ENCODE measurements at regions not wholly inside any gene's neighbourhood (a gene's known extent, or its start where the extent isn't known, plus 50 kb on each side); places are given as distances from the start of the nearest gene placed in this dataset.

DNA sequence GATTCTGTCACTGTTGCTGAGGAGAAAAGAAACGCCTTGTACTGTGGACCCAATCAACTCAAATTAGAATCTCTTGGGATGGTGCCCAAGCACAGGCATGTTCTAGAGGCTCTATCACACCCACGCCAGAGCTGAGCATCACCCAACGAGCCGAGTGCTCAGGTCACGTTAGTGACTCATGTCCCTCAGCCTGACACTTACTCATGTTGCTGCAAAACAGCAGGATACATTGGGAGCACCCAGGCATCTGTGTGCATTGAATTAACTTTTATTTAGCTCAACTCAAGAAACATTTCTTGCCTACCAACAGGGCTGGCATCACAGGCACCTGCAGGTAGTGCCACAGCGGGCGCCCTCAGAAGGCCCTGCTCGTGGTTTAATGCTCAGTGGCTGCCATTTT lies 149.8 kb downstream of the ETS2 start:
- WGBS (ENCODE audit: insufficient coverage, insufficient replicate concordance, low lambda C conversion rate, missing lambda C conversion rate), result 29% methylated on average over 8 of the region's 8 CpGs
- no peaks in the 10 kb centered on the region for H3K4me1 ChIP-seq (ENCODE audit: control insufficient read depth, insufficient read depth, low read length)
- in situ Hi-C loops (cut with MboI), result no loop called here
- H3K9me3 ChIP-seq (replicated peaks; ENCODE audit: control insufficient read depth, insufficient read depth, low read length), result no peaks in the 10 kb centered on the region
- no peaks in the 10 kb centered on the region for H4K20me1 ChIP-seq (ENCODE audit: control insufficient read depth, insufficient read depth)
- no TSS peak for BruUV-seq (replicated peaks)
- H3K36me3 ChIP-seq (ENCODE audit: control insufficient read depth in 2 of 2, insufficient read depth in 2 of 2, low read length in 1 of 2), result no peaks in the 10 kb centered on the region
- no peak overlapping the region for H3K4me3 ChIP-seq
- ATAC-seq (no peak), DNase-seq (ENCODE audit: low read depth, low spot score) (no peak), FAIRE-seq (no peak)
- no peak overlapping the region for H3K27ac ChIP-seq (ENCODE audit: control insufficient read depth, insufficient read depth)
- intact Hi-C loops (cut with micrococcal nuclease; ENCODE audit: unreplicated experiment), result no loop called here
- no peak overlapping the region for H3K4me2 ChIP-seq (ENCODE audit: control insufficient read depth, insufficient read depth)
- RAD21 ChIA-PET (ENCODE audit: unreplicated experiment), result no interaction called here
- H3K9ac ChIP-seq (ENCODE audit: control insufficient read depth, insufficient read depth, low read length), result no peak overlapping the region
- H3K27me3 ChIP-seq (replicated peaks in 1 of 2; ENCODE audit: control insufficient read depth in 2 of 2, insufficient read depth in 2 of 2, low read length in 1 of 2), result no peaks in the 10 kb centered on the region
- no peaks in the 10 kb centered on the region for H3K79me2 ChIP-seq (ENCODE audit: control insufficient read depth, insufficient read depth, low read length)
- POLR2A ChIA-PET, result no interaction called here
- SMC1A ChIA-PET (ENCODE audit: uncharacterized antibody, unreplicated experiment), result no interaction called here
- CTCF ChIA-PET, result no interaction called here
- TF ChIP-seq ZBTB33 (IDR thresholded peaks at IDR 0.05), result no peak
- no peak for TF ChIP-seq NR2F1 (conservative IDR thresholded peaks at IDR 0.05)
- no peak for TF ChIP-seq CEBPB (IDR thresholded peaks at IDR 0.05; ENCODE audit: borderline replicate concordance in 1 of 2, low read depth in 2 of 2, low read length in 2 of 2)
- TF ChIP-seq FOXK2 (IDR thresholded peaks at IDR 0.05), result no peak
- TF ChIP-seq SP1 (IDR thresholded peaks at IDR 0.05; ENCODE audit: low read depth, low read length), result no peak
- TF ChIP-seq ASH2L (IDR thresholded peaks at IDR 0.05; ENCODE audit: borderline replicate concordance, low read depth), result no peak
- TF ChIP-seq NBN (IDR thresholded peaks at IDR 0.05), result no peak
- TF ChIP-seq, protein P1, sequence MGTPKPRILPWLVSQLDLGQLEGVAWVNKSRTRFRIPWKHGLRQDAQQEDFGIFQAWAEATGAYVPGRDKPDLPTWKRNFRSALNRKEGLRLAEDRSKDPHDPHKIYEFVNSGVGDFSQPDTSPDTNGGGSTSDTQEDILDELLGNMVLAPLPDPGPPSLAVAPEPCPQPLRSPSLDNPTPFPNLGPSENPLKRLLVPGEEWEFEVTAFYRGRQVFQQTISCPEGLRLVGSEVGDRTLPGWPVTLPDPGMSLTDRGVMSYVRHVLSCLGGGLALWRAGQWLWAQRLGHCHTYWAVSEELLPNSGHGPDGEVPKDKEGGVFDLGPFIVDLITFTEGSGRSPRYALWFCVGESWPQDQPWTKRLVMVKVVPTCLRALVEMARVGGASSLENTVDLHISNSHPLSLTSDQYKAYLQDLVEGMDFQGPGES (IDR thresholded peaks at IDR 0.05), result no peak
- TF ChIP-seq, protein P2, sequence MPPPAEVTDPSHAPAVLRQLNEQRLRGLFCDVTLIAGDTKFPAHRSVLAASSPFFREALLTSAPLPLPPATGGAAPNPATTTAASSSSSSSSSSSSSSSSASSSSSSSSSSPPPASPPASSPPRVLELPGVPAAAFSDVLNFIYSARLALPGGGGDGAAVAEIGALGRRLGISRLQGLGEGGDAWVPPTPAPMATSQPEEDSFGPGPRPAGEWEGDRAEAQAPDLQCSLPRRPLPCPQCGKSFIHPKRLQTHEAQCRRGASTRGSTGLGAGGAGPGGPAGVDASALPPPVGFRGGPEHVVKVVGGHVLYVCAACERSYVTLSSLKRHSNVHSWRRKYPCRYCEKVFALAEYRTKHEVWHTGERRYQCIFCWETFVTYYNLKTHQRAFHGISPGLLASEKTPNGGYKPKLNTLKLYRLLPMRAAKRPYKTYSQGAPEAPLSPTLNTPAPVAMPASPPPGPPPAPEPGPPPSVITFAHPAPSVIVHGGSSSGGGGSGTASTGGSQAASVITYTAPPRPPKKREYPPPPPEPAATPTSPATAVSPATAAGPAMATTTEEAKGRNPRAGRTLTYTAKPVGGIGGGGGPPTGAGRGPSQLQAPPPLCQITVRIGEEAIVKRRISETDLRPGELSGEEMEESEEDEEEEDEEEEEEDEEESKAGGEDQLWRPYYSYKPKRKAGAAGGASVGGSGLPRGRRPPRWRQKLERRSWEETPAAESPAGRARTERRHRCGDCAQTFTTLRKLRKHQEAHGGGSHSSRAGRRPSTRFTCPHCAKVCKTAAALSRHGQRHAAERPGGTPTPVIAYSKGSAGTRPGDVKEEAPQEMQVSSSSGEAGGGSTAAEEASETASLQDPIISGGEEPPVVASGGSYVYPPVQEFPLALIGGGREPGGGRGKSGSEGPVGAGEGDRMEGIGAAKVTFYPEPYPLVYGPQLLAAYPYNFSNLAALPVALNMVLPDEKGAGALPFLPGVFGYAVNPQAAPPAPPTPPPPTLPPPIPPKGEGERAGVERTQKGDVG (CRISPR knock-in tag; IDR thresholded peaks at IDR 0.05), result no peak
- no peak for TF ChIP-seq BMI1 (IDR thresholded peaks at IDR 0.05; ENCODE audit: borderline replicate concordance)
- no peak for TF ChIP-seq BRCA1 (IDR thresholded peaks at IDR 0.05; ENCODE audit: low read depth, low read length)
- TF ChIP-seq HCFC1 (IDR thresholded peaks at IDR 0.05; ENCODE audit: low read length), result no peak
- no peak for TF ChIP-seq SIN3A (IDR thresholded peaks at IDR 0.05; ENCODE audit: low read depth, low read length)
- no peak for TF ChIP-seq EED (IDR thresholded peaks at IDR 0.05; ENCODE audit: low read depth)
- no peak for TF ChIP-seq ZSCAN29 (IDR thresholded peaks at IDR 0.05)
- no peak for TF ChIP-seq BHLHE40 (IDR thresholded peaks at IDR 0.05; ENCODE audit: borderline replicate concordance in 1 of 2, low read depth in 2 of 2, low read length in 1 of 2)
- TF ChIP-seq NRF1 (conservative IDR thresholded peaks at IDR 0.05; ENCODE audit: low read depth, low read length), result no peak
- no peak overlapping the region for H2AFZ ChIP-seq (ENCODE audit: control insufficient read depth, low read depth, low read length)

All from GM12878 (cell line).